HCT116 (cell line): ENCODE measurements at regions not wholly inside any gene's neighbourhood (a gene's known extent, or its start where the extent isn't known, plus 50 kb on each side); places are given as distances from the start of the nearest gene placed in this dataset.

Experiments used
- ATAC-seq: fragments of 200-7000 bp; cut with Tn5 transposase; 2 replicates; pipeline ENCODE4 v1.9.1; 2020; ENCODE audit warnings: mild to moderate bottlenecking, moderate library complexity
- BruUV-seq: library from RNA; stranded (reverse); fragments of 400-500 nt; replicated peaks from 2 replicates; lab custom pipeline; 2021; lab: Mats Ljungman, UMichigan
- CTCF ChIA-PET: fragments of 300-600 bp; sonication (Branson Sonifier 250); formaldehyde crosslinking; loops from one replicate; lab custom pipeline; 2021; ENCODE audit warnings: antibody characterized with exemption; lab: Charles Lee
- POLR2A ChIA-PET: fragments of 300-600, 350-600 bp; sonication (Branson Sonifier 250); formaldehyde crosslinking; loops from one replicate; lab custom pipeline; 2021; ENCODE audit warnings: antibody characterized with exemption; lab: Charles Lee
- RAD21 ChIA-PET, 2 experiments: fragments of 300-600 bp; sonication (Branson Sonifier 250); formaldehyde crosslinking; loops; one replicate each; lab custom pipeline; 2023; ENCODE audit warnings: low total read pairs in 2 of 2; ENCODE audit not compliant: uncharacterized antibody in 2 of 2, unreplicated experiment in 2 of 2, low non-redundant PET in 1 of 2; lab: Charles Lee
- DNase-seq: peaks from one replicate; pipeline ENCODE4 v3.0.0-alpha.2; 2010; ENCODE audit warnings: low read depth, low spot score
- H2AFZ ChIP-seq: fragments of 200-600 bp; shearing (Covaris generic), sonication (generic); 2 replicates; pipeline ENCODE4 v1.6.1; 2017; ENCODE audit warnings: low read depth, mixed run types, mixed read lengths, antibody characterized with exemption, low read length; ENCODE audit not compliant: poor library complexity, severe bottlenecking
- H3K27ac ChIP-seq: 2 replicates; pipeline ENCODE4 v1.5.1; 2012; ENCODE audit warnings: low read depth, low read length
- H3K27me3 ChIP-seq: fragments of 200-600 bp; sonication (generic); 2 replicates; pipeline ENCODE4 v1.6.1; 2016; ENCODE audit warnings: mixed run types, low read length, mixed read lengths; ENCODE audit not compliant: insufficient read depth
- H3K36me3 ChIP-seq, 2 experiments: fragments of 200-500 bp in 1 of 2; fragments of 200-600 bp in 1 of 2; sonication (Bioruptor generic) in 1 of 2; sonication (generic) in 1 of 2; 2 replicates each; pipeline versions ENCODE4 v1.5.1 to v1.6.1; 2014 to 2016; ENCODE audit warnings: low read length in 2 of 2, inconsistent platforms in 1 of 2, mixed read lengths in 1 of 2, mixed run types in 1 of 2; ENCODE audit not compliant: insufficient read depth in 2 of 2, control insufficient read depth in 1 of 2
- H3K4me1 ChIP-seq, 2 experiments: fragments of 200-600 bp in 1 of 2; sonication (generic) in 1 of 2; 2 replicates each; pipeline versions ENCODE4 v1.5.1 to v1.6.1; 2012 to 2017; ENCODE audit warnings: low read length in 2 of 2, inconsistent platforms in 1 of 2, mild to moderate bottlenecking in 1 of 2, mixed read lengths in 1 of 2, mixed run types in 1 of 2, moderate library complexity in 1 of 2; ENCODE audit not compliant: insufficient read depth in 2 of 2, control insufficient read depth in 1 of 2
- H3K4me2 ChIP-seq: fragments of 200-600 bp; sonication (generic); 2 replicates; pipeline ENCODE4 v1.6.1; 2017; ENCODE audit warnings: mixed run types, low read length, mixed read lengths
- H3K4me3 ChIP-seq, 2 experiments: fragments of 200-600 bp in 1 of 2; sonication (generic) in 1 of 2; replicated peaks in 1 of 2; 2 replicates each; pipeline ENCODE4 v1.5.1; 2011 to 2016; ENCODE audit warnings: low read length in 2 of 2, control low read depth in 1 of 2, low read depth in 1 of 2, mild to moderate bottlenecking in 1 of 2, mixed read lengths in 1 of 2, mixed run types in 1 of 2
- H3K79me2 ChIP-seq: fragments of 200-600 bp; sonication (generic); 2 replicates; pipeline ENCODE4 v1.6.1; 2017; ENCODE audit warnings: mild to moderate bottlenecking, mixed run types, low read length, moderate library complexity, mixed read lengths; ENCODE audit not compliant: insufficient read depth
- H3K9ac ChIP-seq: fragments of 200-600 bp; sonication (generic); 2 replicates; pipeline ENCODE4 v1.6.1; 2016; ENCODE audit warnings: low read length, mixed read lengths
- H3K9me2 ChIP-seq: fragments of 200-600 bp; sonication (generic), shearing (Covaris generic); 2 replicates; pipeline ENCODE4 v1.6.1; 2017; ENCODE audit warnings: mixed run types, mild to moderate bottlenecking, moderate library complexity; ENCODE audit not compliant: insufficient read depth
- H3K9me3 ChIP-seq, 2 experiments: fragments of 200-500 bp in 1 of 2; fragments of 200-600 bp in 1 of 2; sonication (Bioruptor generic) in 1 of 2; sonication (generic) in 1 of 2; 2 replicates each; pipeline ENCODE4 v1.6.1; 2014 to 2017; ENCODE audit warnings: low read length in 2 of 2, mixed read lengths in 2 of 2, inconsistent platforms in 1 of 2, low read depth in 1 of 2, mild to moderate bottlenecking in 1 of 2, mixed run types in 1 of 2, moderate library complexity in 1 of 2; ENCODE audit not compliant: control insufficient read depth in 1 of 2, insufficient read depth in 1 of 2
- H4K20me1 ChIP-seq: fragments of 200-600 bp; sonication (generic), shearing (Covaris generic); 2 replicates; pipeline ENCODE4 v1.6.1; 2017; ENCODE audit warnings: mixed run types, mild to moderate bottlenecking, moderate library complexity; ENCODE audit not compliant: insufficient read depth
- CBX3 ChIP-seq: IDR thresholded peaks from 2 replicates; pipeline ENCODE4 v1.6.1; 2012; ENCODE audit warnings: low read depth
- CEBPB ChIP-seq: IDR thresholded peaks from 2 replicates; pipeline ENCODE4 v1.6.1; 2012; ENCODE audit warnings: low read depth
- CTCF ChIP-seq, 3 experiments: fragments of 200-600 bp in 1 of 3; sonication (generic) in 1 of 3; IDR thresholded peaks in 2 of 3; conservative IDR thresholded peaks in 1 of 3; 2 replicates each; pipeline ENCODE4 v1.5.1; 2012 to 2017; ENCODE audit warnings: low read depth in 2 of 3, low read length in 2 of 3, antibody characterized with exemption in 1 of 3, borderline replicate concordance in 1 of 3, control low read depth in 1 of 3, mild to moderate bottlenecking in 1 of 3, mixed read lengths in 1 of 3, mixed run types in 1 of 3, moderate library complexity in 1 of 3; ENCODE audit not compliant: insufficient read depth in 1 of 3
- EGR1 ChIP-seq: IDR thresholded peaks from 2 replicates; pipeline ENCODE4 v1.6.1; 2012; ENCODE audit warnings: low read depth
- ELF1 ChIP-seq: IDR thresholded peaks from 2 replicates; pipeline ENCODE4 v1.6.1; 2012; ENCODE audit warnings: low read depth, borderline replicate concordance
- EZH2 ChIP-seq: fragments of 200-600 bp; sonication (generic); IDR thresholded peaks from 2 replicates; pipeline ENCODE4 v1.6.1; 2017; ENCODE audit warnings: antibody characterized with exemption, mixed run types
- FOSL1 ChIP-seq: IDR thresholded peaks from 2 replicates; pipeline ENCODE4 v1.6.1; 2012; ENCODE audit warnings: low read depth
- JUND ChIP-seq: IDR thresholded peaks from 2 replicates; pipeline ENCODE4 v1.6.1; 2012
- POLR2A ChIP-seq: IDR thresholded peaks from 2 replicates; pipeline ENCODE4 v1.7.0; 2011; ENCODE audit warnings: borderline replicate concordance; ENCODE audit not compliant: insufficient read depth, insufficient read length; ENCODE audit errors: extremely low read depth
- RAD21 ChIP-seq: IDR thresholded peaks from 2 replicates; pipeline ENCODE4 v1.6.1; 2012; ENCODE audit warnings: low read depth, mild to moderate bottlenecking
- REST ChIP-seq: IDR thresholded peaks from 2 replicates; pipeline ENCODE4 v1.6.1; 2012; ENCODE audit warnings: low read depth
- SP1 ChIP-seq: IDR thresholded peaks from 2 replicates; pipeline ENCODE4 v1.6.1; 2012; ENCODE audit warnings: low read depth
- TCF7L2 ChIP-seq: IDR thresholded peaks from 2 replicates; pipeline ENCODE4 v1.7.0; 2011; ENCODE audit warnings: borderline replicate concordance, inconsistent platforms; ENCODE audit not compliant: insufficient read depth, insufficient read length; ENCODE audit errors: extremely low read depth
- YY1 ChIP-seq: IDR thresholded peaks from 2 replicates; pipeline ENCODE4 v1.6.1; 2011; ENCODE audit warnings: low read length, low read depth, moderate library complexity, mild to moderate bottlenecking; ENCODE audit not compliant: insufficient replicate concordance; ENCODE audit errors: extremely low read depth
- ZBTB33 ChIP-seq: IDR thresholded peaks from 2 replicates; pipeline ENCODE4 v1.6.1; 2011; ENCODE audit warnings: mild to moderate bottlenecking, low read length, moderate library complexity; ENCODE audit not compliant: insufficient replicate concordance; ENCODE audit errors: extremely low read depth
- ZFX ChIP-seq: fragments of 450-650 bp; IDR thresholded peaks from 2 replicates; pipeline ENCODE4 v1.6.1; 2017
- ZNF274 ChIP-seq: fragments of 200-500 bp; sonication (Bioruptor generic); IDR thresholded peaks from 2 replicates; pipeline ENCODE4 v1.6.1; 2014; ENCODE audit warnings: mild to moderate bottlenecking, low read depth, low read length, inconsistent platforms
- intact Hi-C: fragments of 100-400 bp; cut with micrococcal nuclease; formaldehyde crosslinking; loops from 2 replicates; pipeline ENCODE4 v1.10.0; 2022

- RAD21 ChIA-PET = no interaction called here
- ATAC-seq (no peak), DNase-seq (no peak)
- Histone ChIP-seq H3K9ac (no peak overlapping the region), H4K20me1 (no peaks in the 10 kb centered on the region), H3K27me3 (no peaks in the 10 kb centered on the region), H3K79me2 (no peaks in the 10 kb centered on the region), H3K4me3 (no peak overlapping the region), H3K9me3 (no peaks in the 10 kb centered on the region), H3K4me2 (no peak overlapping the region), H3K36me3 (no peaks in the 10 kb centered on the region), H2AFZ (no peak overlapping the region), H3K9me2 (no peaks in the 10 kb centered on the region), H3K27ac (no peak overlapping the region), H3K4me1 (no peaks in the 10 kb centered on the region)
- intact Hi-C loops = no loop called here
- CTCF ChIA-PET = no interaction called here
- POLR2A ChIA-PET = no interaction called here
- BruUV-seq = no TSS peak
- TF ChIP-seq ZNF274 = no peak
- no peak for TF ChIP-seq RAD21
- no peak for TF ChIP-seq ZFX
- TF ChIP-seq CEBPB = no peak
- no peak for TF ChIP-seq EZH2
- no peak for TF ChIP-seq FOSL1
- TF ChIP-seq CBX3 = no peak
- TF ChIP-seq POLR2A = no peak
- TF ChIP-seq ELF1 = no peak
- TF ChIP-seq SP1 = no peak
- no peak for TF ChIP-seq TCF7L2
- no peak for TF ChIP-seq REST
- TF ChIP-seq JUND = no peak
- TF ChIP-seq ZBTB33 = no peak
- no peak for TF ChIP-seq CTCF (IDR thresholded peaks at IDR 0.05 in 2 of 3, conservative IDR thresholded peaks at IDR 0.05 in 1 of 3; ENCODE audit: borderline replicate concordance in 1 of 3, insufficient read depth in 1 of 3, low read depth in 2 of 3, low read length in 2 of 3)
- no peak for TF ChIP-seq EGR1
- no peak for TF ChIP-seq YY1
Measured at GRCh38 chr10:62666275-62666674, 138.2 kb upstream of the ADO start.
